ENCODE measurements at regions not wholly inside any gene's neighbourhood (a gene's known extent, or its start where the extent isn't known, plus 50 kb on each side); places are given as distances from the start of the nearest gene placed in this dataset.
"Not testable (repeated sequence)": the region's sequence is repeated elsewhere in the genome, so short reads cannot be mapped to it uniquely, and the experiment has no call there.

DNA sequence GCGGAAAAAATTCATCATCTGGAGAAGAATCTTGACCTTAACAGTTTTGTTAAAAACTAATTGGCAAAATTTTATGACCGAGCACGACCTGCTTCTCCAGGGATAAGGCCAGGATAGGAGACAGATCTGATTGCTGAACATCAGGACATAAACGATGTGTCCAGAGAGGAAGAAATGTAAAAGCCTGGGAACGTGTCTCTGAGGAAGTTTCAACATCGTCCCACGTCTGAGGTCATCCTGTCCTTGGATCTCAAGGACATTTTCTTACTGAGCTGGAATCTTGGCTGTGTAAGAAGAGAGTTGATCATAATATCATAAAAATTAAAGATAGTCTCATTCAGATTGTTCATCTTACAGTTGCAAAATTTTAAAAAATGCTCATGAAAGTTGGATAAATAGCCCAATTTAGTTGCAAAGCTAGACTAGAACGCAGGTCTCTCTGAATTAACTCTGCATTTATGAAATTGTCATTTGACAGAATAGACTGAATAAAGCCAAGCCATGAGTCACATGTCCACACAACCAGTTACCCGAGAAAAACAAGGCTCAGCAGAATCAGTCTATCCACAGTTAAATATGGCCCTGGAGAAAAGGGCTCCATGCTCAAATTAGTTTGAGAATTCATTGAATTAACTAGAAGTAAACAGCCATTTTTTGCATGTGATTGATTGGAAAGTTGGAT is 120.0 kb upstream of the EGFR start:
- DNase-seq (ENCODE audit: low spot score) = no peak

DNA sequence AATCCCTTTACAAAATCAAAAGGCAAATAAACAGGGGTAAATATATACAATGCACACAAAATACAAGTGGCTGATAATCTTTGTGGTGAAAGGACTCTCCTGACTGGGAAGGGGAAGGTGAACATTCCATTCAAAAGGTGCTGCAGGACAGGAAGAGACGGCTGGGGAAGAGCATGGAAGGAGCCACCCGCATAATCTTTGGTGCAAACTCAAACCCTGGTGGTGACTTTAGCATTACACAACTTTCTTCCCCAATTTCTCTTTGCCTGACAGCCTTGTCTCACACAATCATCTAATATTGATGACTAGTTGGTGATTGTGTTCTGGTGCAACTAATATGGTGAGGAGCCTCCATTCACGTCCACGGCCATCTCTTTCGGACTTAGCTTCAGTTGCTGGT is 117.0 kb upstream of the EGFR start:
- DNase-seq (ENCODE audit: low spot score) = no peak

DNA sequence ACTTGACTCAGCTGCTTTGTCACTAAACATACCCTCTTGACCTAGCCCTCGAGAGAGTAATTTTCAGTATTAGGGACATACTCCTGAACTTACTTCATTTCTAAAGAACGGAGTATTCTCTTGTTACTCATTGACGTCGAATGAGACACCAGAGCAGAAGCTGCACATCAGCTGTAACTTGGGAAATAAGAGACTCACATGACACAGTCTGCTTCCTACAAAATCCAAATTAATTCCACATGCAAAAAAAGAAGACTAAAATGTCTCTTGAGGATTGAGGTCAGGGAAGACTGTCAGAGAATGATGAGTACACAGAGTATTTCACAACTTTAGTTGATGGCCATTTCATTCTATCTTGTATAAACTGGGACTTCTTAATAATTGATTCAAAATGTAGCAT is 114.7 kb upstream of the EGFR start:
- DNase-seq (ENCODE audit: low spot score) = no peak

DNA sequence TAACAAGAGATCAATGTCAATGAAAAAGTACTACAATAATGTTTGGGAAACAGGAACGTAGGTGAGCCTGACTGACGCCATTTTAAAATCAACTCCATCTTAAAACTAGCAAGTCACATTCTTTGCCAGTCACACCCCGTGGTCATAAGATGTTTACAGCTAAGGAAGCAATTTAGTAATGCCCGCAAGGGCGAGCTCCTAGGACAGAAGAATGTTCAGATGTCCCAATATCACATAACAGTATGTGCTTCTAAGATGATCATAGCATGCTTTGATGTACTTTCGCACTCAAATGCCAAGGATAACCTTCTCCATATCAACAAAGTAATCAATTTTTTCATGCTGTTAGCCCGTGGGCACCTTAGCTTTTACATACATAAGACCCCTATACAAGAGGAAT is 113.8 kb upstream of the EGFR start:
- DNase-seq (ENCODE audit: low spot score) = no peak

DNA sequence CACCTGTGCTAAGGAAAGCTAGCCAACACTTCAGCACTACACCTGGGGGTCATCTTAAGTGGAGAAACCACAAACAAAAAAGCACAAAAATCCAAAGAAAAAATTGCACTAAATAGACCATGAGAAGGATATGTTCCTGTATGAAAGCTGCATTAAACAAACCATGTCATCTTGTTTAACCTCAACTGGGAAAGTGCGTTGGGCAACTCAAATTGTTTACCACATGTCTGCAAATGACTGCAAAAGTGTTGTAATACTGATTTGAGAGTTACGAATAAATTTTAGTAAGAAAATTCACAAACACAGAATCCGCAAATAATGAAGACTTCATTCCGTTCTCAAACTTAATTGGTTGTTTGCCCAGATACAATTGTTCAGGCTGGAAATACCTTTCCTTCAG is 111.9 kb upstream of the EGFR start:
- DNase-seq (ENCODE audit: low spot score) = no peak

DNA sequence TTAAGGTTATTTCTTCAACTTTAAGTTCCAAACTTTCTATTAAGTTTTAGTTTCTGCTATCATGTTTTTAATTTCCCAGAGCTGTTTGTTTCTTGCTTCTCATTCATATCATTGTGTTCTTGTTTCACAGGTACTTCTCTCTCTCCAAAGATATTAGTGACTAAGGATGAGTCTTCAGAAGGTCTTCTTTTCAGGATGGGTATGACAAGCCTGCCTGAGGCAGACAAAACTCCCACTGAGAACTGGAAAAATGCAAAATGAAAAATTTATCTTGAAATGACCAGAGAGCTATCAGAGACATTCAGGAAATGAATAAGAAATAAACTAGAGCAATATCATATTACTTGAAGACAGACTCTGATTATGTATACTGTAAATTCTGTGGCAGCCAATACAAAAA is 110.8 kb upstream of the EGFR start:
- DNase-seq (ENCODE audit: low spot score) = no peak

DNA sequence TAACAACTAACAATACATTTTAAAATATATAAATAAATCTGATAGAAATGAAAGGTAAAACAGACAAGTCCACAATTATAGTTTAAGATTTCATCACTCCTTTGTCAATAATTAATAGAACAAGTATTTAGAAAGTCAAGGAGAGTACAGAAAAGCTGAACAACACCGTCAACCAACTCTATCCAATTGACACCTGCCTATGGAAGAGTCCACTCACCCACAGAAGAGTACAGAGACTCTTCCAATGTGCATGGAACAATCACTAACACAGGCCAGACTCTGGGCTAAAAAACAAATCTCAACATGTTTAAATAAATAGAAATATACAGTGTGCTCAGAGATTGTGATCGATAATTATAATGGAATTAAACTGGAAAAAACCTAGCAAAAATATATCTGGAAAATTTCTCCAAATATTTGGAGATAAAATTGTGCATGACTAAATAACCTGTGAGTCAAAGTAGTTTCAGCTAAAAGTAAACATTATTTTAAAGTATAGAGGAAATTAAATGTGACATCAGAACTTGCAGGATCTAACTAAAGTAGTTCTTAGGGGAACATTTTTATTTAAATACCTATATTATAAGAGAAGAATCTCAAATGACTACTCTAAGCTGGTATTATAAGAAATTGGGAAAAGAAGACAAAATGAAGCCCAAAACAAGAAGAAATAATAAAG is 109.9 kb upstream of the EGFR start:
- DNase-seq (ENCODE audit: low spot score) = no peak

DNA sequence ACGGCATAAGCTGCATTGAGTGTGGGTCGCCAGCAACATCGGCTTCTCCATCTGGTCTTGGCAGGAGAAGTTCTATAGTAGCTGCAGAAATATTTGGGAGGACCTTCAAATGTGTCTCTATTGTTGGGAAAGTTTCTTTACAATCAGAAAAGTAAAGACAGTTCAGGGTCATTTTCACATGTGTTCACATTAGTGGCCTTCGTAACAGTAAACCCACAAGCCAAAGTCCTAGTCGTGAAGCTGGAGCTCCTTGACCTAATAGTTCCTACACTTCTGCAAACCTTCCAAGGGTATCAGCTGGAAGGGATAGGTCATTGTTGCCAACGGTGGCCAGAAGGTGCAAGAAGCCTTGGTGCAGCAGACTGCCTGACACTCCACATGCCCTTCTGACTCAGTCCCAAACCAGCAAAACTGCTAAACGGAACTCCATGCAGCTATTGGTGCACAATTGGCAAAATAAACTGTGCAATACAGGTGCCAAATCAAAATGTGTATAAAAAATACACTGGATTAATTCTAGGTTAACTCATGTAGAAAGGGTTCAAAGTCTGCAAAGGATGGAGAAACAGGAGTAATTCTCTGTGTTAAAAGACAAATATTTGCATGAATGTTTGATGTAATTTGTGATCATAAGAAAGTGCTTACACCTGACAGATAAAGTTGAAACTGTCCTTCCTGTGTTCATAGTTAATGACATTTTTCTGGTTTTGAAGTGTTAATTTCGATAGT is 102.8 kb upstream of the EGFR start:
- DNase-seq (ENCODE audit: low spot score) = no peak

DNA sequence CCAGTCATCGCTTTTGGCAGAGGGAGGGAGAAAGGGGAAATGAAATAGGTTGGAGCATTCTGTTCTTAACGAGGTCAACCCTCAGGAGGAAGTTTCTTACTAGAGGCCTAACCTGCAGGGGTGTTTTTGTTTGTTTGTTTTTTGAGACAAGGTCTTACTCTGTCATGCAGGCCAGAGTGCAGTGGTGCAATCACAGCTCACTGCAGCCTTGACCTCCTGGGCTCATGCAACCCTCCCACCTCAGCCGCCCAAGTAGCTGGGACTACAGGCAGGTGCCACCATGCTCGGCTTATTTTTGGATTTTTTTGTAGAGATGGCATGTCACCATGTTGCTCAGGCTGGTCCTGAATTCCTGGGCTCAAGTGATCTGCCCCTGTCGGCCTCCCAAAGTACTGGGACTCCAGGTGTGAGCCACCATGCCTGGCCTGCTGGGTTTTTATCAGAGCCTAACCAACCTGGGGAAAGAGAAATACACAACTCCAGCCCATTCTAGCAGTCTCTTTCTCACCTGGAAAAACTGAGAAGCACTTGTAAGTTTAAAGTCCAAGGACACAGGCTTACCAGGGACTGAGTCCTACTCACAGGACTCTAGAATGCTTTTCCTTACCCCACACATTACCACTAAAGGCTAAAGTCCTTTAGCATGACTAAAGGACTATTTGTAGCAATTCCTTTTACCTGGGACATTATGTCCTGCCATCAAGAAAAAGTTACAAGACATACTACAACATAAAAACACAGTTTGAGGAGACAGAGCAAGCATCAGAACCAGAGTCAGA is 101.0 kb upstream of the EGFR start:
- no peak for DNase-seq (ENCODE audit: low spot score)

DNA sequence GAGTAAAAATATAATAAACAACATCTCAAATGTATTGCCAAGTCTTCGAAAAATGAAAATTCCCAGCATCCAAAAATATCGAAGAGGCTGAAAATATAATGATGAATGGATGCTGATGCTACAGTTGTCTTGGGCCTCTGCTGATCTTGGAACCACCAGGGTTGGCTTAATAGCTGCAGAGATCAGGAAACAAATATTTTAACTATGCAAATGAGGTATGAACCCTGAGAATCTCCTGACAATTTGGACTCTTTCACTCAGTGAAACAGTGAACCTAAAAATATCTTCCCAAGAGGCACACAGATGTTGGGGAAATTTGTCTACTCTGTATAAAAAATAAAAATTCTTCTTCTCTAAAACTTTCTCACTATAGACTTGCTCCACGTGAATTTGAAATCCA is 97.7 kb upstream of the EGFR start:
- no peak for DNase-seq (ENCODE audit: low spot score)

DNA sequence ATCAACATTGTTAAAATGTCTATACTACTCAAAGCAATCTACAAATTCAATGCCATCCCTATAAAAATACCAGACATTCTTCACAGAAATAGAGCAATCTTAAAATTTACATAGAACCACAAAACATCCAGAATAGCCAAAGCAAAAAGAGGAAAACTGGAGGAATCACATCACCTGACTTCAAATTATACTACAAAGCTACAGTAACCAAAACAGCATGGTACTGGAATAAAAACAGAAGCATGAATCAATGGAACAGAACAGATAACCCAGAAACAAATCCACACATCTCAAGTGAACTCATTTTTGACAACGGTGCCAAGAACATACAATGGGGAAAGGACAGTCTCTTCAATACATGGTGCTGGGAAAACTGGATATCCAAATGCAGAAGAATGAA is 87.3 kb upstream of the EGFR start:
- DNase-seq (ENCODE audit: low spot score) = no peak

DNA sequence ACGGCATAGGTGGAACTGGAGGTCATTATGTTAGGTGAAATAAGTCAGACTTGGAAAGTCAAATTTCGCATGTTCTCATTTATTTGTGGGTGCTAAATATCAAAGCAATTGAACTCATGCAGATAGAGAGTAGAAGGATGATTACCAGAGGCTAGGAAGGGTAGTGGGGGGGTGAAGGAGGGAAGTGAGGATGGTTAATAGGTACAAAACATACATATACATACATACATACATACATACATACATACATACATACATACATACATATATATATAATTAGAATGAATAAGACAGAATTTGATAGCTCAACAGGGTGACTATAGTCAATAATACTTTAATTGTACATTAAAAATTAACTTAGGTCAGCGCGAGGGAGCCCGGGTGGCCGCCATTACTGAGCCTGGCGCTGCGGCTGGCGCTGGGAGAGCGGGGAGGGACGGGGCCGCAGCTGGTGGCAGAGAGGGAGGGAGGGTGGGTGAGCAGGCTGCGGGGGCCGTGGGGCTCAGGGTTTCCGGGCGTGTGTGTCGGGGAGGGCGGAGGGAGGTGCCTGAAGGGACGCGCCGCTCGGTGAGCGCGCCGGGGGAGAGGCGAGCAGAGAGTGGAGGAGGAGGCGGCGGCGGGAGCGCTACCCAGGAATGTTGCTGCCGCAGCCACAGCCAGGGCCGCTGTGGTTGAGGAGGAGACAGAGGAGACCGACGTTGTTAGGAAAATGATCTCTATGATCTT is 85.8 kb upstream of the EGFR start:
- peak; percentile 77 for DNase-seq (ENCODE audit: low spot score)

DNA sequence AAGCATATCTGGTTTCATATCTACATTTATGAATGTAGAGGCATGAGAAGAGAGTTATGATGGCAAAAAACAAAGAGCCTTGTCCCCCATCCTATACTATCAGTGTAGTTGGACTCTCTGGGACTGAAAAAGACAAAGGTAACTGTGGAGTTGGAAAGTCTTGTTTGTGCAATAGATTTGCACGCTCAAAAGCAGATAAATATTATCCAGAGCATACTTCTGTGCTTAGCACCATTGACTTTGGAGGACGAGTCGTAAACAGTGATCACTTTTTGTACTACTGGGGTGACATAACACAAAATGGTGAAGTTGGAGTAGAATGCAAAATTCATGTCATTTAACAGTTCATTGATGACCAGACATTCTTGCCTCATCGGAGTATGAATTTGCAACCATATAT is 85.2 kb upstream of the EGFR start:
- no peak for DNase-seq (ENCODE audit: low spot score)

DNA sequence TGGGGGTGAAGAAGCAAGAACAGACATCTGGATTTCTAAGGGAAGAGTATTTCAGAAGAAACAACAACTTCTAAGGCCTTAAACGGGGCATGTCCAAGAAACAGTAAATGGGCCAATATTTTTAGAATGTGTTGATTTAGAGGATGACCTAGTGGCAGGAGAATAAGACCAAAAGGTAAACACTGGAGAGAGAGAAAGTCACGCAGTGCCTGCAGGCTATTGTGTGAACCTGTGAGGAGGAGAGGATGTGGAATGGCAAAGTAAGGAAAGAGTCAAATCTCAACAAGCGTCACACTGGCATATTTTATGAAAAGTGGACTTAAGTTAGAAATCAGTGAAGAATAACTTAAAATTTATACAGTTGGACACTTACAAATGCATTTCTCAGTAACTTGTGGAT is 78.1 kb upstream of the EGFR start:
- DNase-seq (ENCODE audit: low spot score) = no peak

DNA sequence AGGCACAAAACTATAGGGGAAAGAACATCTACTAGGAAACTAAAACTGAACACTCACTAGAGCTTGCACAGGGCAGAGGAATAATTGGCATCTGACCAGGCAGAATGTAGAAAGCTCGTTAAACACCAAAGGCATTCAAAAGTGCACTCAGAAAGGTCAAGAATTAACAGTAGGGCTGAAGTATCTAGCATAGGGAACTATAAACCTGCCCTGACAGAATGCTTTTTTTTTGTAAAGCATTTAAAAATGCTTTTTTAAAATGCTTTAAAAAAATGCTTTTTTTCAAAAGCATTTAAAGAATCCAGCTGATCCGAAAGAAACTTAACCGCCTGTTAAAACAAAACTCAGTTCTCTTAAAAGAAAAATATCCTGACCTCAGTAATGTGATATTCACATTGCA is 74.6 kb upstream of the EGFR start:
- peak; percentile 41 for DNase-seq (ENCODE audit: low spot score)

DNA sequence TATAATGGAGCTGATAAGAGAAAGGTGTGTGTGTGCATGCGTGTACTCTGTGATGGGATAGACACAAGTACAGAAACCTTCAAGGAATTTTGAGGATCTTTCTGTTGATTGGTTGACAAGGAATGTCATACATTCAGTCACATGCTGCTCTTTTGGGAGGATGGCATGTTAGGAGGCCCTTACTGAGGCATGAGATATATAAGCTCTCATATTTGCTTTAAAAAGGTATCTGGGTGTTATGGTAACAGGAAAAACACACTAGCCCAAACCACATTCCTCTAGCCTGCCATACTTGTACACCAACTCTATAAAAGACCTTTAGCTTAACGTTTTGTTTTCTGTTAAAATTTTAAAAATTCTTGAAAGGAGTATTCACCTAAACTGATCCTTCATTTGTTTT is 72.5 kb upstream of the EGFR start:
- no peak for DNase-seq (ENCODE audit: low spot score)

DNA sequence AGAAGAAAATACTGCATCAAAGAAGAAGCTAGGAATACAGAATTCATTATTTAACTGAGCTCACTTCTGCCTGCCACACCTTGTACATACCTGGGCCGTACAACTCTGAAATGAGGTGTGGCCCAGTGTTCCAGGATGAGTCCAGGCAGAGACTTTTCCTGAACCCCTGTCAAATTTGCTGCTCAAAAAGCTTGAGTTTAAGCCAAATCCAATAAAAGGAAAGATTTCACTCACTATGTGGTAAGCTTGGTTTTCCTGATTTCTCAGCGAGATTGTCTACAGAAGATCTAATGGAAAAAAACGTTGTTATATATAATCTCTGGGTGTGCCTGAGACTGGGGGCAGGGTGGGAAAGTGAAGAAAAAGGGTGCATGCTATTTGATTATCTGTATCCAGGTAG is 72.1 kb upstream of the EGFR start:
- peak; percentile 71 for DNase-seq (ENCODE audit: low spot score)

DNA sequence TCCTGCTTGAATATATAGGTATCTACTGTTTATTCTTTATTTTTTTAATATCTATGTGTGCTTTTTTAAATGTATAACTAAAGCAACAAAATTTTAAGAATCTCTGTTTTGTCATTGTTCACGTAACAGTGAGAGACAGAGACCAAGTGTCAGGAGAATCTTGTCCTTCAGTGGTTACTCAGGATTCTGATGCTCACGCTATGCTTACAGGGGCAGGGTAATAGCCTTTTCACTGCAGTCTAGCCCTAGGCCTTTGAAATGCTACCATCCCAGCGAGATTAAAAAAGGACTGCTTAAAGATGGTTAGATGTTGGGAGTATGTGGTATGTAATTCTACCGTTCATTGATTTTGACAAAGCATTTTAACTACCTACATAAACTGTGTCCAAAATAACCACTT is 71.6 kb upstream of the EGFR start:
- DNase-seq (ENCODE audit: low spot score) = no peak

DNA sequence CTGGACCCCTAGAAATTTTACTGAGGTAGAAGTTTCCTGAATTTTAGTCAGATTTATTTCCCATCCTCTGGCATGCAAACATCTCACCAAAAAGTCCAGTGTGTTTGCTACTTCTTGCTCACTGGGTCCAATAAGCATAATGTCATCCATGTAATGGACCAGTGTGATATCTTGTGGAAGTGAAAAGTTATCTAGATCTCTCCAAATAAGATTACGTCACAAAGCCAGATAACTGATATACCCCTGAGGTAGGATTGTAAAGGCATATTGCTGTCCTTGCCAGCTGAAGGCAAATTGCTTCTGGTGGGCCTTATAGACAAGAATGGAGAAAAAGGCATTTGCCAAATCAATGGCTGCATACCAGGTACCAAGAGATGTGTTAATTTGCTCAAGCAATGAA is 69.3 kb upstream of the EGFR start:
- DNase-seq (ENCODE audit: low spot score) = not testable (repeated sequence)

DNA sequence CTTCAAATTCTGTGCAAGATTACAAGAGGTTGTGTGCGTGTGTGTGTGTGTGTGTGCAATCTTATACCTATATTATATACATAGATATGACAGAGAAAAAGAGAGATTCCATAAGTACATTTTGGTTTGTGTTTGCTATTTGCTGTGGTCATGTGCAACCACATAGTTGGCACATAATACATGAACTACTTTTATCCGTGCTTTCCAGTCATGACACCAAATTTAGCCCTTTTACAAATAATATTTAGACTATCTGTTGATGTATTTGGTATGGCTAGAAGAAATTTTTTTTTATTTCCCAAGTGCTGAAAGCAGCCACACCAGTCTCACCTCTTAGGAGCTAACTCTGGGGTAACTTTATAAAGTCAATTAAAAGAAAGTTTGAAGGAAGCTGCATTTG is 63.5 kb upstream of the EGFR start:
- no peak for DNase-seq (ENCODE audit: low spot score)

DNA sequence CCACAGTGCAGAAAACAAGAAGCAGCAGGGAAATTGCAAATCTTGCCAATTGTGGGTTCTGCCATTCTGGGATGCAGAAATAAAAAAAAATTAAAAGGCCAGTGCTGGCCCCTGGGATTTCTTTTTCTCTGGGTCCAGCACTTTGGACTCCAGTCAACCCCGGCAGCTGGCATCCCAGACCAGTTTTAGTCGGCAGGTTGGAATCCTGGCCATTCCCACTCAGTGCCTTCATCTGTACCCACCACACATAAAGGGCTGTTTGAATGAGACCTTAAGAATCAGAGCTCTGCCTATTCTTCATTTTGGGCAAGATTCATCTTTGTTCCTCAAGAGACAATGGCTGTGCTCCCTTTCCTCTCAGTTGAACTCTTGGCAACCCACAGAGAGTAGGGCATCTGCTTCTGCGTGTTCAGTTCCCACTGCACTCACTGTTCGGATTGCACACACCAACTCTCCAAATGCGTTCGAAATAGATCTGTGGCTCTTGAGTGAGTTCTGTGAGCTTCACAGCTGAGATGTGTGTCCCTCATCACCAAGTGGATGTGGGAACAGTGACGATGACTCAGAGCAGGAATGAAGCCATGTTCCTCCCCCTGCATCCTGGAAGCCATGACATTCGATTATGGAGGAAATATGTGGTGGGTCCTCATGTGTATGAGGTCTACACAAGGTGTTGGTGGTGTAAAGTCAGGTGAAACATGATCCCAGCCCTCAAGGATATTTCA is 63.0 kb upstream of the EGFR start:
- DNase-seq (ENCODE audit: low spot score) = no peak

Data from LoVo (cell line).